CD4-positive, alpha-beta T cell treated with Interferon alpha-2 for 1 hour (primary cell): ENCODE measurements at regions not wholly inside any gene's neighbourhood (a gene's known extent, or its start where the extent isn't known, plus 50 kb on each side); places are given as distances from the start of the nearest gene placed in this dataset.
"Not testable (repeated sequence)": the region's sequence is repeated elsewhere in the genome, so short reads cannot be mapped to it uniquely, and the experiment has no call there.

Experiments
- DNase-seq, 2 donors: peaks; one replicate each; pipeline ENCODE4 v3.0.0-alpha.2; 2020 to 2022

DNA sequence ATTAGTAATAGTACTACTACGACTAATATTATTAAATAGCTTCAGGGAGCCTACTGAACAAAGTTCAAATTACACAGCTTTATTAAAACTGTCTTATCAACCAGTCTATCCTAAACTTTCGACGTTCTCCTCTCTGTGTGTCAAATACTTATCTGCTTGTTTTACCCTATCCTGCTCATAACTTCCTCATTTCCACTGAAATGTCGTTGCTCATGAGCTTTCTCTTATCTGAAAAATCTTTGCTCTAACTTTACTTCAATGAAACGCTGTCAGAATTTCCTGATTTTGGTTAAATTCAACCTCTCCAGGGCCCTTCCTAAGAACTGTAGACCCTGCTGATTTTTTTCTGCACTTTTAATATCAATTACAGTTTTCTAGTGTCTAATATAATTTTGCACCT lies 1431.0 kb upstream of the WWC1 start:
- DNase-seq, result no peak

DNA sequence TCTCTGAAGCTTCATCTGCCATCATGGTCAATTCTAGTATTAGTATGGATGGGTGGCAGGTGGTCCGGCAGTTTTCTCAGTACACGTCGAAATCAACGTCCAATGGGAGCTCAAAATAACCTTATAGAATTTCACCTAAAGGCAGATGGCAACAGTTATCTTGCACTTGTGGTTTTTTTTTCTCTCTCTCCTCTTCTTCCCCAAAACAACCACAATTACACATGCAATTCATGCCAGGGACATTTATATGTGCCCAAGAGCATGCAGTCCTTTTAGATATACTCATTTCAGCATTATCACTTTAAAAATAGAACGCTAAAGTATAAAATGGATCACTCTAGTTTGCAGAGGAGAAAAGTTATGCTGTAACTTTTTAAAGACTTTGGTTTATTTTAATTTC lies 1428.9 kb upstream of the WWC1 start:
- no peak for DNase-seq

DNA sequence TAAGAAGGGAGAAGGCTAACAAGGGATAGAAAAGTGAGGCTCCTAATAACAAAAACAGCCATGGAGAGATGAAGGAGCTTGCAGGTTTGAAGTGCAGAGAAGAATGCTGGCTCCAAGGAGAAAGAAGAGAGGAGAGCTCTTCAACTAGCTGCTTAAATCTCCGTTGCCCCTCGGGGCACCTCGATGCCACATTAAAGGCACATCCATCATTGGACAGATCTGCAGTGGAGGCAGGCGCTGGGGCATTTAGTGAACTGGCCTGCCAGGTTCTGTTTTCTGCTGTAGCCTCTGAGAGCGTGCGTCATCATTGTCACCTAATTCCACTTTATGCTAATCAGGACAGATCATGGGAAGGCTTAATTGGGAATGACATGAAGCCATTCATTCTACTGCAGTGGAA lies 1426.2 kb upstream of the WWC1 start:
- DNase-seq, result no peak

DNA sequence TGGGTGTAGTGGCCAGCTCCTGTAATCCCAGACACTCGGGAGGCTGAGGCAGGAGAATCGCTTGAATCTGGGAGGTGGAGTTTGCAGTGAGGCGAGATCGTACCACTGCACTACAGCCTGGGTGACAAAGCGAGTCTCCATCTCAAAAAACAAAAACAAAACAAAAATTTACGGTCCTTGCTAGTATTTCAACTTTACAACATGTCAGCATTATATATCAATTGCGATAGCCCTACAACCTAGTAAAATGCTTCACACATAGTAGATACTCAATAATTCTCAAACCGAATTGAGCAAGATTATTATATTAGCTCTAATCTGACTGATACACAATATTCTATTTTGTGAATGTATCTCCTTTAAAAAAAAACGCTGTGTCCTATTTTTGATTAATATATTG lies 1411.0 kb upstream of the WWC1 start:
- DNase-seq, result no peak

DNA sequence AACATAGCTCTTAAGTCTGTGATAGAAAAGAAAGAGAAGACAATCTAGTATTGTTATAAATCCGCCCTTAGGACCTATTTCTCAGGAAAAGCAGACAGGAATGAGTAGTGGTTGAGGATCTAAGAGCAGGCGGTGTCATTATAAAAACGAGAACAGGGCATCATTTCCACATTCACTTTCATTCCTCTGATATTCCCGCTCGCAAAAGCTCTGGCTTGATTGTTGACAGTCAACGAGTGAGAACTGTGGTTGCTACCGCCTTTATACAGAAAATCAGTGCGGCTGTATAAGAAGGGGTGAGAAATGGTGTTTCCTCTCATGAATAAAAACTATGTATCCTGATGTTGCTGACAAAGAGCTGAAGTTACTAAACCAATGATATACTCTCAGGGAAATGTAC lies 1409.6 kb upstream of the WWC1 start:
- no peak for DNase-seq

DNA sequence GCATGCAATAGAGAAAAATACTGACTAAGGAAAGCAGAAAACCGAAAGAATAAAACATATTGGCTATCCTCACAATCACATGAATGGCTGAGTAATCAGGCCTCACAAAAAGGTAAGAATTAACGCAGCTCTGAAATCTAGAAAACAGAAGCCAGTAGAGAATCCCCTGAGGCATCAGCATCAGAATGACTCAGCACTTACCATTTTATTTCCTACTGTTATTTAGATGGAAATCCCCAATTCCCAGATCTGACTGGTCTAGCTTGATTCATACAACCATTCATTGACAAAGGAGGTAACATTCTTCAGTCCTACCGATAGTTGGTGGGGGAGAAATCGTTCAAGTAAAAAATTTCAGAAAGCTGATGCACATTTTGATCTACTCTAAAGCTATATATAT lies 1408.4 kb upstream of the WWC1 start:
- DNase-seq, result no peak

DNA sequence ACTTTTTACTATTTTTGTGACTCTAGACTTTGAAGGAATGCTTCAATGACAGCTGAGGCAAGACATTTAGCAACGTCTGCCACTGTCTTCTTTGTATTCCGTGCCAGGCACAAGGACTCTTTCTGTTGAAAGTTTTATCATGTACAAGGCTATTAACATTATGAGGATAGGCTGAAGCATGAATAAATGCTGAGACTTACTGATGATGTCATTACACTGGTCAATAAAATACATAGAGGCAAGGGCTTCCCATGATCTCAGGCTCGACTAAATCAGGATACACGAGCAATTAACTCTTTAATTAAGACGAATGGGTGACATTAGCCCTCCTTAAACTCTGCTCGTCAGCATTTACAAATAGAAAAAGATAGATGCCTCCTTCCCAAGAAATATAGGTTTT lies 1393.3 kb upstream of the WWC1 start:
- no peak for DNase-seq

DNA sequence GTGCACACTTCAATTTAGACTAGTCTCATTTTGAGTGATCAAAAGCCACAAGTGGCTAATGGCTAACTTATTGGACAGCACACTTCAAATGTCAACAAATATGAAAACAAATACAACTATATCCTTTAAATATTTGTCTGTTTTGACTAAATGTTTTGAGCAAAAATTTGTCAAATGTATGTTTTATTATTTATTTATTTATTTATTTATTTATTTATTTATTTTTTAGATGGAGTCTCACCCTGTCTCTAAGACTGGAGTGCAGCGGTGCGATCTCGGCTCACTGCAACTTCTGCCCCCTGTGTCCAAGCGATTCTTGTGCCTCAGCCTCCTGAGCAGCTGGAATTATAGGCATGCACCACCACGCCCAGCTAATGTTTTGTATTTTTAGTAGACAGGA lies 1392.1 kb upstream of the WWC1 start:
- DNase-seq, result no peak

DNA sequence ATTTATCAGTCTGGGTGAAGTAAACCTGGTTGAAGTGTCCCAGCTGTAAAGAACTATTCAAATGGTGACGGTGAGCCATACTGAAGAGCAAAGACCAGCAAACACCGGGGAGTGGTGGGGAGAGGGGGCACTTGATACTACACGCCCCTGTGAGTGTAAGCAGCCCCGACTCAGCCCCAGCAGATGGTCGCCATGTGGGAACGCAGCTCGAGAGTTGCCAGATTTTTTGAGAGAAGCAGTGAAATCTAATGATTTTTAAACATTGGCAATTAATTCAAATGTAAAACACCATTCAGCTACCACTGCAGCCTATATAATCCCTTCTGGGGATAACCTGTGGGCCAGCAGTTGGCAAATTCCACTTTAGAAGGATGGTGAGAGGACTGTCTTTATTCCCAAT lies 1386.9 kb upstream of the WWC1 start:
- no peak for DNase-seq

DNA sequence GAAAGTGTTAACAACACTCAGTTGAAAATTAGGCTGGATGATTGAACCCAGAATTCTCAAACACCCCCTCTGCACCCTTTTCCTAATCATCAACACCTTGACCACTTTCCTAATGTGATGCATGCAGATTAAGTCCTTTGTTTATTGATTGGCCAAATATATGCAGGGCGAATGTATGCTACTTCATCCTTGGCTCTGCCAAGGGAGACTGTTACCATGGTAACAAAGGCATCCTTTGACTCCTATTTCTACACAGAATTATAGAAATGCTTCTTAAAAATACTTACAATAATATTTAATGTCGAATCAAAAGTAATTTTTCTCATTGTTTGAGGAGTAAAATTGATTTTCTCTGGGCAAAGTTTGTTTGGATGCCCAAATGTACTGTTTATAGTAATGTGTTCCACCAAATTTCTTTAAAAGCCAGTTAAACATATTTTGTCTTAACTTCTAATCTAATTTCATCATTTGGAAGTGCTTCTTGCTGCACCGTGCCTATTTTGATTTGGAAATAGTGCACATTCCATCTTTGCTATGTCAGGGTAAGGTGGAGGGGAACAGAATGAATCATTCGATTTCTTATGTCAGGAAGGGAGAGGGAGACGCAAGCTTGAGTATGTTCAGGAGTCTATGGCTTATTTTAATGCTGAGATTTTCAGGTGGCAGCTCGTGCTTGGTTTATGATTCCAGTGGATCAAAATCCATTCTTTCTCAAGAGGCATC lies 1384.3 kb upstream of the WWC1 start:
- no peak for DNase-seq

DNA sequence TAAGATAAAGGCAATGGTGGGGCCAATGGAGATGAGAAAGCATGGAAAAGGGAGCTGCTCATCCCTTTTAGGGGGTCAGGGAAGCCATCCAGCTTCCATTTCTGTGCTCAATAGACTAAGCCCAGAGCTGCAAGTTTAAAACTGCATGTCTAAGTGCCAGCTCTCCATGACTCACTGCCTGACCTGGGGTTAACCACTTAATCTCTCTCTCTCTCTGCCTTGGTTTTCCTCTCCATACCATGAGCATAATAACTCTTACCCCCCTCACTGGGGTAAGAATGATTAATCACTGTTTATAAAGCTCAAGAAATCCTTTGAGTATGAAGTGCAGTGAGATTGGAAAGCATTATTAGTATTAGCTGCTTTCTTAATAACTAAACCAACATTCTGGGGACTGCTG lies 1382.4 kb upstream of the WWC1 start:
- no peak for DNase-seq

DNA sequence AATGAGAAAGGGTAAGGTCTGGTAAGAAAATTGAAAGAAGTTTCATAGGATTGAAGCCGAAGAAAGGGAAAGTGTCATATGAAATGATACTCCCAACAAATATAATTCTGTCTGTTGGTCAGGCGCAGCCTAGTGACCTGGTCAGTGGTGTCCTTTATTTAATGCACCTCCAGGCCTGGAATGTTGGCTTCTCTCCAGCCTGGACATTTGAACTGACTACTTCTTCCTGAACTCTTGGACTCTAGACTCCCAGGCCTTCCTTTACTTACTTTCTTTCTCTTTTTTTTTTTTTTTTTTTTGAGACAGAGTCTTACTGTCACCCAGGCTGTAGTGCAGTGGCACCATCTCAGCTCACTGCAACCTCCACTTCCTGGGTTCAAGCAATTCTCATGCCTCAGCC lies 1381.5 kb upstream of the WWC1 start:
- no peak for DNase-seq

DNA sequence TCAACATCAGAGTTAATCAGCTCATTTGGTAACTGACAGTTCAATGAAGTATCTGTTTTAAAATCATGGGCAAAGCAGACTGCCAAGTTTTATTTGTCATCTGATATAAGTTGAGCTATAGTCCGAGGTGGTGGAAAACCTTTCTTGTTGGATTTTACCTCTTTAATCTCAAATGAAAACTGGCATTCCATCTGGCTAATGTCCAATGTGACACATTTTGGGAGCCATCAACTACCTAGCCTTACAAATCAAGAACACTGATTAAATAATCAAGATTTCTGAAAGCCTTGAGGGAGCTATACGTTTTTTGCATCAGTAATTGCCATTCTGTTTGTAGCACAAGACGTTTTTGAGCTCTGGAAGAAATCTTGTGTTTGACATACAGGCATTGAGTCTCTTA lies 1380.5 kb upstream of the WWC1 start:
- DNase-seq, result no peak

DNA sequence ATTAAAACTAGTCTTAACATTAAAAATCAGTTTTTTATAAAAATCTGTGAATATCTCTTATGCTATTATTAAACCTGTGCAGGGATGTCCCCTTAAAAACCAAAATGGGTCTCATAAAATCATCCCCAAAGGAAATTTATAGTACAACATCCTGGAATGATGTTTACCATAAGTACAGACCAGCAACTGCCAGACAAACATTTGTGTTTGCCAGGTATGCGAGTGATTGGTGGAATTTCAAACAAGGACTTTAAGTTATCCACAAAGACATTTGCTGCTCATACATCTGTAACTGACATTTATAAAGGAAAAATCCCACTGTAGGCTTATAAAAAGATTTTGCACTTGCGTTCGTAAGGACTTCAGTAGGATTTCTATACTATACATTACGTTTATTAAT lies 1375.4 kb upstream of the WWC1 start:
- no peak for DNase-seq

DNA sequence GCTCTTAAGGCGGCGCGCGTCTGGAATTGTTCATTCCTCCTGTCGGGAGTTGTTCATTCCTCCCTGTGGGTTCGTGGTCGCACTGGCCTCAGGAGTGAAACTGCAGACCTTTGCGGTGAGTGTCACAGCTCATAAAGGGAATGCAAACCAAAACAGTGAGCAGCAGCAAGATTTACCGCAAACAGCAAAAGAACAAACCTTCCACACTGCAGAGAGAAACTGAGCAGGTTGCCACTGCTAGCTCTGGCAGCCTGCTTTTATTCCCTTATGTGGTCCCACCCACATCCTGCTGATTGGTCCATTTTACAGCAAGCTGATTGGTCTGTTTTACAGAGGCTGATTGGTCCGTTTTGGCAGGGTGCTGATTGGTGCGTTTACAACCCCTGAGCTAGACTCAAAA lies 1365.3 kb upstream of the WWC1 start:
- DNase-seq, result no peak

DNA sequence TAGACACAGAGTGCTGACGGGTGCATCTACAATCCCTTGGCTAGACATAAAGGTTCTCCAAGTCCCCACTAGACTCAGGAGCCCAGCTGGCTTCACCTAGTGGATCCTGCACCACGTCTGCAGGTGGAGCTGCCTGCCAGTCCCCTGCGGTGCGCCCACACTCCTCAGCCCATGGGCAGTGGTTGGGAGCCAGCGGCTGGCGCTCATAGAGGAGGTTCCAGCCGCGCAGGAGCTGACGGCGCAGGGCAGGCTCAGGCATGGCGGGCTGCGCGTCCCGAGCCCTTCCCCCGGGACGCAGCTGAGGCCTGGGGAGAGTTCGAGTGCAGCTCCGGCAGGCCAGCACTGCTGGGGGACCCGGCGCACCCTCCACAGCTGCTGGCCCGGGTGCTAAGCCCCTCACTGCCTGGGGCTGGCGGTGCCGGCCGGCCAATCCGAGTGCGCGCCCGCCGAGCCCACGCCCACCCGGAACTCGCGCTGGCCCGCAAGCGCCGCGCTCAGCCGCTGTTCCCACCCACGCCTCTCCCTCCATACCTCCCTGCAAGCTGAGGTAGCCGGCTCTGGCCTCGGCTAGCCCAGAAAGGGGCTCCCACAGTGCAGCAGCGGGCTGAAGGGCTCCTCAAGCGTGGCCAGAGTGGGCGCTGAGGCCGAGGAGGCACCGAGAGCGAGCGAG lies 1364.5 kb upstream of the WWC1 start:
- not testable (repeated sequence) for DNase-seq

DNA sequence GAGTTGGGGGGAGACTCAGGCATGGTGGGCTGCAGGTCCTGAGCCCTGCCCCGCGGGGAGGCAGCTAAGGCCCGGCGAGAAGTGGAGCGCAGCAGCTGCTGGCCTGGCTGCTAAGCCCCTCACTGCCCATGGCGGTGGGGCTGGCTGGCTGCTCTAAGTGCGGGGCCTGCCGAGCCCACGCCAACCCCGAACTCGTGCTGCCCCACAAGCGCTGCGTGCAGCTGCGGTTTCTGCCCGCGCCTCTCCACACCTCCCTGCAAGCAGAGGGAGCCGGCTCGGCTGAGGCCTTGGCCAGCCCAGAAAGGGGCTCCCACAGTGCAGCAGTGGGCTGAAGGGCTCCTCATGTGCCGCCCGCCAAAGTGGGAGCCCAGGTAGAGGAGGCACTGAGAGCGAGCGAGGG lies 1355.1 kb upstream of the WWC1 start:
- DNase-seq, result no peak

DNA sequence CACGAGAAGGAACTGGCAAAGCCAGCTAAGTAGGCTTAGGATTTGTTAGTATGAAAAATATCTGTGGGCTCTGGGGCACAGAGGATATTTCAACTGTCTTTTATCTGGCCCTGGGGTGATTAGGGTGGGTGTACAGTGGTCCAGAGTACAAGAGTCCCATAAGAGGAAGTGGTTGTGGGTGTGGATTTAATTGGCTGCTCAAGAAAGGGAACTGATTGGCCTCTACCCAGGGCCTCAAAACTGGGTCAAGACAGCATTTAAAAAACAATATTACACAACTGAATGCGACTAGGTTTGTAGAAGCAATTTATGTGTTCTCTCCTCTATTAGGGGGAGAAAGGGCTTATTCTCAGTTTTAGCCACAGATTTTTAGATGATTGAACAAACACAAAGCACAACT lies 1353.4 kb upstream of the WWC1 start:
- no peak for DNase-seq

DNA sequence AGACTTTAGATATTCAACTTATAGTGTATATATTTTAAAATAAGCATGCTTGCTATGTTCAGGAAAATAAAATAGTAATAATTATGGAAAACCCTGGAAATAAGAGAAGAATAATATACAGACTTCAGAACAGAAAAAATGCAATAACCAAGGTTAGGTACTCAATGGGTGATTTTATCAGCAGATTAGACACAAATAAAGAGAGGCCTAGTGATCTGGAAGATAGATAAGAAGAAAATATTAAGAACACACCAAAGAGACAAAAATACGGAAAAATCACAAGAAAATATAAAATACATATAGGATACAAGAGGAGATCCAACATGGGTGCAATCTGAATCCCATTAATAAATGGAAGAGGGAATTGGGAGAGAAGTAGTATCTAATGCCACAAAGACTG lies 1348.5 kb upstream of the WWC1 start:
- no peak for DNase-seq

DNA sequence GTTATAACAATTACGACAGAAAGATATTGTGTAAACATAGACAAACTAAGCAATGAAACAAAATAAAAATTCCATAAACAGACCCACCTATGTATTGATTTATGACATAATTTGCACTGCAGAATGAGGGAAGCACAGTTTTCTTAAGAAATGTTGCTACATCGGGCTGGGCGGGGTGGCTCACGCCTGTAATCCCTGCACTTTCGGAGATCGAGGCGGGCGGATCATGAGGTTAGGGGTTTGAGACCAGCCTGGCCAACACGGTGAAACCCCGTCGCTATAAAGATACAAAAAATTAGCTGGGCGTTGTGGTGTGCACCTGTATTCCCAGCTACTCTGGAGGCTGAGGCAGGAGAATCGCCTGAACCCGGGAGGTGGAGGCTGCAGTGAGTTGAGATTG lies 1344.4 kb upstream of the WWC1 start:
- no peak for DNase-seq

DNA sequence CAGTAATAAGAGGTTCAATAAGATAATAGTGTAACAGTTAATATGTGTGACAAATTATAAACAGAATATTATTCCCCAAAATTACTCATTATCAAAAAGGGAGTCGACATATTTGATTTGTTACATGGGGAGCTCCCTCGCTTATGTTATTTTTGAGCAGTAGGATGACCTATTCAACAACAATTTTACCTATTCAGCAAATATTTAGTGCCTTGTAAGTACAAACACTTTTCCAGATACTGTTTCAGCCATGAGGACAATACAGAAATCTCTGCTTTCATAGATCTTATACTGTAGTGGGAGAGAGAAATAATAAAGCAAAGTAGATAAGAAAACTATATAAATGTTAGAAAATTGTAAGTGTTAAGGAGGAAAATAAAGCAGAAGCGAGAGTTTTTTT lies 1342.8 kb upstream of the WWC1 start:
- DNase-seq, result no peak

DNA sequence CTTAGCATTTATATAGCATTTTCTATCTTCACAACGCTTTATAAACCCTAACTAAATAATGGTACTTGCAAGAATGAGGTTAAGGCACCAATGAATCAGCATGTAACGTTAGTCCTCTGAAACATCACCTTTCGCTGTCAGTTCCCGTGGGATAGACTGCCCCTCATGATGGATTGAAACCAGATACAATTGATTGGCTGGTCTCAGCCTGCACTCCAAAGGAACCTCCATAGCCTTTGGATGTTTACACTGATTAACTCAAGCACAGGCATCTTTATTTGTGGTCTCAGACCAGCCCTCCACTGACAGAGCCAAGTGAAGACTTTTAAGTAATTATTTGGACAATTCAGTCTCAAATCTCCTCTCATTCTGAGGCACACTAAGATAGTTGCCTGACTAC lies 1339.4 kb upstream of the WWC1 start:
- no peak for DNase-seq

DNA sequence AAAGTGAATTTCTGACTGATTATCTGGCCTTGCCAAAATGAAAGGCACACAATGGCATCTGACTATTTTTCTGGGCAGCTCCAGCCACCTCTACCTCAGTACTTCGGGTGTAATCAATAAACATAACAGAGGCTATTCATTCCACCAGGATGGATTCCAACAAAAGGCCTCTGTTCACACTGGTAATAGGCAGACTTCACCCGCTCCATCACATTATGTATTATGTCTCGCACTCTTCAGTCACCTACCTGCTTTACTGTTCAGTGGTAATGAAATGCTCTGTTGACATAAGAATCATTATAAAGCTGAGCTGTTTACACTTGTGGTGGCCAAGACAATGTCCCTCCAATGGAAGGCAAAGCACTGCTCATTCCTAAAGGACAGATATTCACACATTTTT lies 1333.7 kb upstream of the WWC1 start:
- DNase-seq, result no peak

DNA sequence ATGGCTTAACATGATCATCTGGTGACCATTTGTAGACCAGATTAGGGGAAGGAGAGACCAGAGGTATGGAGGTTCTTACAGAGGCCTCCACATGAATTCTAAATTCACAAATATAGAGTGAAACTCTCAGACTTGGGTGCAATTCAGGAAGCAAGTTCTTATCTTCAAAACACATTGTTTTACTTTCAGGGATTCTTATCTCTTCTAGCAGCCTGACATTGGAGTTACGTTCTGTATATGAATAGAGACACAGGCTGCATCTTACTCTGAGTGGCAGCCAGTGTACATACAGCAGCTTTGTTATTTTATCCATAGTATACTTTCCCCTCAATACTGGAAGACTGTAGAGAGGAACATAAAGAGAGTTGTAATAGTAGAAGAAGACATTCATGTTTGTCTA lies 1331.7 kb upstream of the WWC1 start:
- DNase-seq, result no peak

DNA sequence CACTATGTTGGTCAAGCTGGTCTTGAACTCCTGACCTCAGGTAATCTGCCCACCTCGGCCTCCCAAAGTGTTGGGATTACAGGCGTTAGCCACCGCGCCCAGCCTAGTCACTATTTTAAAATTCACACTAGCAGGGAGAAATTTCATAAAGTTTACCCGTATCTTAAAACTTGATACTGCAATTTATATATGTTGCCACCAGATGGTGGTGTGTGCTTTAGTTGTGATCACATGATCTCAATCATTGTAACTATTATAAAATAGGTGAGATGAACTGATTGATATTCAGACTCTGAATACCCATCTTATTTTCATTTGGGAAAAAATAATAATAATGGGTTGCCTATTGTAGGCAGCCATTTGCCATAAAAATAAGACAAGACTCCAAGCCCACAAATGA lies 1330.4 kb upstream of the WWC1 start:
- DNase-seq, result no peak
